Neural cell (in vitro differentiated cells): ENCODE measurements at regions not wholly inside any gene's neighbourhood (a gene's known extent, or its start where the extent isn't known, plus 50 kb on each side); places are given as distances from the start of the nearest gene placed in this dataset.
"Not testable (repeated sequence)": the region's sequence is repeated elsewhere in the genome, so short reads cannot be mapped to it uniquely, and the experiment has no call there.

Source experiments
- H2AFZ ChIP-seq: fragments of 200-600, 300-800 bp; sonication (generic), shearing (Covaris generic); 2 replicates; pipeline ENCODE4 v1.6.0; 2014; ENCODE audit warnings: low read depth, mild to moderate bottlenecking, antibody characterized with exemption, low read length, moderate library complexity
- H3F3A ChIP-seq: fragments of 200-600 bp; shearing (Covaris generic); 2 replicates; pipeline ENCODE4 v1.6.1; 2016; ENCODE audit warnings: mild to moderate bottlenecking, moderate library complexity, mixed read lengths, antibody characterized with exemption, low read length; ENCODE audit not compliant: insufficient read depth, poor library complexity, severe bottlenecking
- H3K27ac ChIP-seq: fragments of 200-600, 300-800 bp; sonication (generic), shearing (Covaris generic); 2 replicates; pipeline ENCODE4 v1.5.1; 2014; ENCODE audit warnings: mild to moderate bottlenecking, low read length, moderate library complexity
- H3K27me3 ChIP-seq: fragments of 300-800, 200-600 bp; sonication (generic), shearing (Covaris generic); 2 replicates; pipeline ENCODE4 v1.6.0; 2014; ENCODE audit warnings: mild to moderate bottlenecking, low read depth, low read length, moderate library complexity; ENCODE audit not compliant: insufficient read depth
- H3K36me3 ChIP-seq: fragments of 300-800, 200-600 bp; sonication (generic), shearing (Covaris generic); 2 replicates; pipeline ENCODE4 v1.5.1; 2014; ENCODE audit warnings: mild to moderate bottlenecking, antibody characterized with exemption, low read length, moderate library complexity; ENCODE audit not compliant: insufficient read depth
- H3K4me2 ChIP-seq: fragments of 300-800, 200-600 bp; sonication (generic), shearing (Covaris generic); 2 replicates; pipeline ENCODE4 v1.6.0; 2014; ENCODE audit warnings: mild to moderate bottlenecking, low read length
- H3K4me3 ChIP-seq: fragments of 300-800, 200-600 bp; sonication (generic), shearing (Covaris generic); 2 replicates; pipeline ENCODE4 v1.5.1; 2014; ENCODE audit warnings: mild to moderate bottlenecking, low read length, moderate library complexity
- H3K79me2 ChIP-seq: fragments of 200-600 bp; shearing (Covaris generic); replicated peaks from 2 replicates; pipeline ENCODE4 v1.6.0; 2014; ENCODE audit warnings: mild to moderate bottlenecking, low read length, moderate library complexity; ENCODE audit not compliant: insufficient read depth
- H3K9ac ChIP-seq: fragments of 300-800, 200-600 bp; sonication (generic), shearing (Covaris generic); 2 replicates; pipeline ENCODE4 v1.6.1; 2016; ENCODE audit warnings: mild to moderate bottlenecking, low read length, mixed read lengths
- H3K9me2 ChIP-seq: fragments of 200-600 bp; shearing (Covaris generic); 2 replicates; pipeline ENCODE4 v1.6.1; 2016; ENCODE audit warnings: mild to moderate bottlenecking, low read length, mixed read lengths; ENCODE audit not compliant: insufficient read depth
- H3K9me3 ChIP-seq: fragments of 200-600, 300-800 bp; sonication (generic), shearing (Covaris generic); 2 replicates; pipeline ENCODE4 v1.6.1; 2016; ENCODE audit warnings: mild to moderate bottlenecking, mixed run types, low read length, moderate library complexity, mixed read lengths
- H4K20me1 ChIP-seq: fragments of 200-600 bp; shearing (Covaris generic); 2 replicates; pipeline ENCODE4 v1.6.1; 2016; ENCODE audit warnings: mild to moderate bottlenecking, mixed run types; ENCODE audit not compliant: insufficient read depth
- EP300 ChIP-seq: fragments of 450-650 bp; conservative IDR thresholded peaks from 2 replicates; pipeline ENCODE4 v1.6.1; 2014; ENCODE audit warnings: antibody characterized with exemption, mild to moderate bottlenecking, moderate library complexity; ENCODE audit not compliant: poor library complexity, severe bottlenecking
- EZH2 ChIP-seq: fragments of 200-600, 300-800 bp; shearing (Covaris generic), sonication (generic); IDR thresholded peaks from 2 replicates; pipeline ENCODE4 v1.6.1; 2014; ENCODE audit warnings: antibody characterized with exemption, low read length, borderline replicate concordance, mild to moderate bottlenecking; ENCODE audit not compliant: insufficient read depth, poor library complexity, severe bottlenecking
- MXI1 ChIP-seq: fragments of 450-650 bp; conservative IDR thresholded peaks from 2 replicates; pipeline ENCODE4 v1.6.1; 2014; ENCODE audit warnings: antibody characterized with exemption, mild to moderate bottlenecking; ENCODE audit not compliant: poor library complexity, severe bottlenecking
- POLR2AphosphoS5 ChIP-seq: IDR thresholded peaks from 2 replicates; pipeline ENCODE4 v1.6.1; 2012
- RAD21 ChIP-seq: fragments of 450-650 bp; conservative IDR thresholded peaks from 2 replicates; pipeline ENCODE4 v1.6.1; 2014; ENCODE audit warnings: antibody characterized with exemption, mild to moderate bottlenecking, moderate library complexity
- SMC3 ChIP-seq: fragments of 450-650 bp; conservative IDR thresholded peaks from 2 replicates; pipeline ENCODE4 v1.6.1; 2014; ENCODE audit warnings: antibody characterized with exemption, mild to moderate bottlenecking, moderate library complexity; ENCODE audit not compliant: poor library complexity
- TAF1 ChIP-seq: IDR thresholded peaks from 2 replicates; pipeline ENCODE4 v1.6.1; 2012; ENCODE audit warnings: low read depth
- TF ChIP-seq, protein P1 (sequence below): fragments of 450-650 bp; IDR thresholded peaks from 2 replicates; pipeline ENCODE4 v1.5.1; 2014; ENCODE audit warnings: antibody characterized with exemption, mild to moderate bottlenecking, moderate library complexity; ENCODE audit not compliant: poor library complexity, severe bottlenecking
- TF ChIP-seq, protein P2 (sequence below): IDR thresholded peaks from 2 replicates; pipeline ENCODE4 v1.6.1; 2012; ENCODE audit warnings: borderline replicate concordance

DNA sequence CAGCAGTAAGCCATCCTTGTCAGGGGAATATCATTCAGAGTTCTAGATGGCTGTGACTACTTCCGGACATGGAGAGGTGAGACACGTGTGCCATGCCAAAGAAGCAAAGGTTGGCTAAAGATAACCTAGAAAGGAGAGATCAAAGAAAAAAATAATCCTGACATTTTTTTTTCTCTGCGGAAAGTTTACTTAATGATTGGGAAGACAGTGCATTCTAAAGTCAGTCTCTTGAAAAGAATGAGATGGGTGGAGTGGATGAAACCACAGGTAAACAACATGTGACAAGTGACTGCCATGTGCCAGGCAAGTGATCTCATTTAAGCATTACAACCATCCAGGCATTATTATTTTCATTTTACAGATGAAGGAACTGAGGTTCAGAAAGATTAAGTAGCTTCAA lies 436.6 kb downstream of the SOX2 start:
- TF ChIP-seq SMC3 (no peak), EP300 (no peak), RAD21 (no peak), MXI1 (no peak), POLR2AphosphoS5 (no peak), EZH2 (no peak), TAF1 (no peak)
- TF ChIP-seq, protein P1, sequence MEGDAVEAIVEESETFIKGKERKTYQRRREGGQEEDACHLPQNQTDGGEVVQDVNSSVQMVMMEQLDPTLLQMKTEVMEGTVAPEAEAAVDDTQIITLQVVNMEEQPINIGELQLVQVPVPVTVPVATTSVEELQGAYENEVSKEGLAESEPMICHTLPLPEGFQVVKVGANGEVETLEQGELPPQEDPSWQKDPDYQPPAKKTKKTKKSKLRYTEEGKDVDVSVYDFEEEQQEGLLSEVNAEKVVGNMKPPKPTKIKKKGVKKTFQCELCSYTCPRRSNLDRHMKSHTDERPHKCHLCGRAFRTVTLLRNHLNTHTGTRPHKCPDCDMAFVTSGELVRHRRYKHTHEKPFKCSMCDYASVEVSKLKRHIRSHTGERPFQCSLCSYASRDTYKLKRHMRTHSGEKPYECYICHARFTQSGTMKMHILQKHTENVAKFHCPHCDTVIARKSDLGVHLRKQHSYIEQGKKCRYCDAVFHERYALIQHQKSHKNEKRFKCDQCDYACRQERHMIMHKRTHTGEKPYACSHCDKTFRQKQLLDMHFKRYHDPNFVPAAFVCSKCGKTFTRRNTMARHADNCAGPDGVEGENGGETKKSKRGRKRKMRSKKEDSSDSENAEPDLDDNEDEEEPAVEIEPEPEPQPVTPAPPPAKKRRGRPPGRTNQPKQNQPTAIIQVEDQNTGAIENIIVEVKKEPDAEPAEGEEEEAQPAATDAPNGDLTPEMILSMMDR, result no peak
- TF ChIP-seq, protein P2, sequence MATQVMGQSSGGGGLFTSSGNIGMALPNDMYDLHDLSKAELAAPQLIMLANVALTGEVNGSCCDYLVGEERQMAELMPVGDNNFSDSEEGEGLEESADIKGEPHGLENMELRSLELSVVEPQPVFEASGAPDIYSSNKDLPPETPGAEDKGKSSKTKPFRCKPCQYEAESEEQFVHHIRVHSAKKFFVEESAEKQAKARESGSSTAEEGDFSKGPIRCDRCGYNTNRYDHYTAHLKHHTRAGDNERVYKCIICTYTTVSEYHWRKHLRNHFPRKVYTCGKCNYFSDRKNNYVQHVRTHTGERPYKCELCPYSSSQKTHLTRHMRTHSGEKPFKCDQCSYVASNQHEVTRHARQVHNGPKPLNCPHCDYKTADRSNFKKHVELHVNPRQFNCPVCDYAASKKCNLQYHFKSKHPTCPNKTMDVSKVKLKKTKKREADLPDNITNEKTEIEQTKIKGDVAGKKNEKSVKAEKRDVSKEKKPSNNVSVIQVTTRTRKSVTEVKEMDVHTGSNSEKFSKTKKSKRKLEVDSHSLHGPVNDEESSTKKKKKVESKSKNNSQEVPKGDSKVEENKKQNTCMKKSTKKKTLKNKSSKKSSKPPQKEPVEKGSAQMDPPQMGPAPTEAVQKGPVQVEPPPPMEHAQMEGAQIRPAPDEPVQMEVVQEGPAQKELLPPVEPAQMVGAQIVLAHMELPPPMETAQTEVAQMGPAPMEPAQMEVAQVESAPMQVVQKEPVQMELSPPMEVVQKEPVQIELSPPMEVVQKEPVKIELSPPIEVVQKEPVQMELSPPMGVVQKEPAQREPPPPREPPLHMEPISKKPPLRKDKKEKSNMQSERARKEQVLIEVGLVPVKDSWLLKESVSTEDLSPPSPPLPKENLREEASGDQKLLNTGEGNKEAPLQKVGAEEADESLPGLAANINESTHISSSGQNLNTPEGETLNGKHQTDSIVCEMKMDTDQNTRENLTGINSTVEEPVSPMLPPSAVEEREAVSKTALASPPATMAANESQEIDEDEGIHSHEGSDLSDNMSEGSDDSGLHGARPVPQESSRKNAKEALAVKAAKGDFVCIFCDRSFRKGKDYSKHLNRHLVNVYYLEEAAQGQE, result no peak
- Histone ChIP-seq H3K36me3 (no peaks in the 10 kb centered on the region), H3K27ac (no peak overlapping the region), H3K4me3 (no peak overlapping the region), H3K9me2 (no peaks in the 10 kb centered on the region), H3K27me3 (no peaks in the 10 kb centered on the region), H4K20me1 (no peaks in the 10 kb centered on the region), H3K9me3 (no peaks in the 10 kb centered on the region), H3F3A (no peaks in the 10 kb centered on the region), H3K9ac (no peak overlapping the region), H3K4me2 (no peak overlapping the region), H2AFZ (no peak overlapping the region), H3K79me2 (no peaks in the 10 kb centered on the region)

DNA sequence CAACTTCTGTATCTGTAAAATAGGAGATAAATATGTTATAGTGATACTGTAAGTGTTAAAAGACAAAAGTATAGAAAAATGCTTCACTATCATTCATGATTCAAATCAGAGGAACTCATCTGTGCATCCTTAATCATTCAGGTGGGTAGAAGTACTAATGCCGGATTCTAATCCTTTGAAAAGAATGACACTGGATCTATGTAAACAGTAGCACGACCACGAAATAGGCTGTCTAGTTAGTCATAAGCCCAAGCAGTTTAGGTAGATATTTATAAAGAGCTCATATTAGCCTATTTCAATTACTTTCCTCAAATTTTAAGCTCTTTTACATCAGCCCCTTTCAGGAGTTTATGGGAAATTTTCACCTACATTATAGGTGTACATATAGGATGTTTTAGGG lies 437.9 kb downstream of the SOX2 start:
- Histone ChIP-seq H4K20me1 (no peaks in the 10 kb centered on the region), H3K9me2 (no peaks in the 10 kb centered on the region), H2AFZ (no peak overlapping the region), H3K27ac (no peak overlapping the region), H3F3A (no peaks in the 10 kb centered on the region), H3K9ac (no peak overlapping the region), H3K4me2 (no peak overlapping the region), H3K79me2 (no peaks in the 10 kb centered on the region), H3K9me3 (no peaks in the 10 kb centered on the region), H3K27me3 (no peaks in the 10 kb centered on the region), H3K36me3 (no peaks in the 10 kb centered on the region), H3K4me3 (no peak overlapping the region)
- TF ChIP-seq EZH2, result no peak
- TF ChIP-seq MXI1, result no peak
- TF ChIP-seq TAF1, result no peak
- TF ChIP-seq, protein P2, result no peak

DNA sequence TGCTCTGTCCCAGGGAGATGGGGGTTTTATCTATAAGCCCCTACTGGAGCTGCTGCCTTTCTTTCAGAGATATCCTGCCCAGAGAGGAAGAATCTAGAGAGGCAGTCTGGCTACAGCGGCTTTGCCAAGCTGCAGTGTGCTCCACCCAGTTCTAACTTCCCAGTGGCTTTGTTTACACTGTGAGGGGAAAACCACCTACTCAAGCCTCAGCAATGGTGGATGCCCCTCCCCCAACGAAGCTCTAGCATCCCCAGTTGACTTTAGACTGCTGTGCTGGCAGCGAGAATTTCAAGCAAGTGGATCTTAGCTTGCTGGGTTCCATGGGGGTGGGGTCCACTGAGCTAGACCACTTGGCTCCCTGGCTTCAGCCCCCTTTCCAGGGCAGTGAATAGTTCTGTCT lies 444.6 kb downstream of the SOX2 start:
- H2AFZ ChIP-seq, result not testable (repeated sequence)

More for the DNA sequence above, 444.6 kb downstream of the SOX2 start:
- H3K9me2 ChIP-seq, H3K27me3 ChIP-seq, H3K4me3 ChIP-seq, H3F3A ChIP-seq, H3K79me2 ChIP-seq, H3K4me2 ChIP-seq, H3K36me3 ChIP-seq, H3K9ac ChIP-seq, H3K9me3 ChIP-seq, H3K27ac ChIP-seq, H4K20me1 ChIP-seq: not testable (repeated sequence)
